DOHH2 (cell line): ENCODE measurements at regions not wholly inside any gene's neighbourhood (a gene's known extent, or its start where the extent isn't known, plus 50 kb on each side); places are given as distances from the start of the nearest gene placed in this dataset.

ENCODE experiments used
- H3F3A ChIP-seq: fragments of 200-600 bp; sonication (generic), shearing (Covaris generic); 2 replicates; pipeline ENCODE4 v1.6.0; 2016; ENCODE audit warnings: antibody characterized with exemption, mild to moderate bottlenecking; ENCODE audit not compliant: control insufficient read depth, insufficient read depth
- H3K27ac ChIP-seq: fragments of 200-600 bp; sonication (generic); 2 replicates; pipeline ENCODE4 v1.5.1; 2014; ENCODE audit warnings: low read depth, mild to moderate bottlenecking, low read length, moderate library complexity
- H3K27me3 ChIP-seq: fragments of 200-600 bp; sonication (generic); 2 replicates; pipeline ENCODE4 v1.6.1; 2014; ENCODE audit warnings: mild to moderate bottlenecking, low read length, mixed read lengths; ENCODE audit not compliant: control insufficient read depth
- H3K36me3 ChIP-seq: fragments of 200-600 bp; sonication (generic); 2 replicates; pipeline ENCODE4 v1.6.1; 2014; ENCODE audit warnings: mild to moderate bottlenecking, low read length, moderate library complexity, mixed read lengths; ENCODE audit not compliant: control insufficient read depth
- H3K4me1 ChIP-seq: fragments of 200-600 bp; sonication (generic); 2 replicates; pipeline ENCODE4 v1.6.1; 2014; ENCODE audit warnings: mild to moderate bottlenecking, low read length, mixed read lengths; ENCODE audit not compliant: control insufficient read depth
- H3K4me2 ChIP-seq: fragments of 200-600 bp; sonication (generic); 2 replicates; pipeline ENCODE4 v1.6.0; 2014; ENCODE audit warnings: mild to moderate bottlenecking, low read length, moderate library complexity
- H3K4me3 ChIP-seq: fragments of 200-600 bp; sonication (generic); 2 replicates; pipeline ENCODE4 v1.5.1; 2014; ENCODE audit warnings: mild to moderate bottlenecking, low read length, mixed read lengths
- H3K79me2 ChIP-seq: fragments of 200-600 bp; sonication (generic); 2 replicates; pipeline ENCODE4 v1.6.1; 2014; ENCODE audit warnings: mild to moderate bottlenecking, low read length, mixed read lengths; ENCODE audit not compliant: control insufficient read depth
- H3K9me2 ChIP-seq: fragments of 200-600 bp; sonication (generic); replicated peaks from 2 replicates; pipeline ENCODE4 v1.6.1; 2014; ENCODE audit warnings: mild to moderate bottlenecking, low read length, mixed read lengths; ENCODE audit not compliant: control insufficient read depth
- H3K9me3 ChIP-seq: fragments of 200-600 bp; sonication (generic); 2 replicates; pipeline ENCODE4 v1.6.1; 2014; ENCODE audit warnings: antibody characterized with exemption, low read length, mixed read lengths; ENCODE audit not compliant: control insufficient read depth, insufficient read depth
- H4K20me1 ChIP-seq: fragments of 200-600 bp; sonication (generic); 2 replicates; pipeline ENCODE4 v1.6.0; 2014; ENCODE audit warnings: low read depth, mild to moderate bottlenecking, antibody characterized with exemption, low read length, moderate library complexity; ENCODE audit not compliant: control insufficient read depth, insufficient read depth
- CTCF ChIP-seq: fragments of 200-600 bp; sonication (generic); IDR thresholded peaks from one replicate; pipeline ENCODE4 v1.5.1; 2014; ENCODE audit warnings: antibody characterized with exemption, mild to moderate bottlenecking, low read depth, low read length; ENCODE audit not compliant: poor library complexity, severe bottlenecking
- EZH2phosphoT487 ChIP-seq: fragments of 200-600 bp; sonication (generic); IDR thresholded peaks from 2 replicates; pipeline ENCODE4 v1.6.1; 2017; ENCODE audit warnings: borderline replicate concordance, mild to moderate bottlenecking, antibody characterized with exemption, low read length, moderate library complexity, mixed read lengths

GRCh38 chr14:41298328-41298690 is 308.4 kb upstream of the LRFN5 start:
- no peak for TF ChIP-seq CTCF
- TF ChIP-seq EZH2phosphoT487: no peak
- Histone ChIP-seq H3K9me2 (no peaks in the 10 kb centered on the region), H3K79me2 (no peaks in the 10 kb centered on the region), H3K4me2 (no peak overlapping the region), H3F3A (no peaks in the 10 kb centered on the region), H3K4me1 (no peaks in the 10 kb centered on the region), H3K27ac (no peak overlapping the region), H3K4me3 (no peak overlapping the region), H3K9me3 (no peaks in the 10 kb centered on the region), H4K20me1 (no peaks in the 10 kb centered on the region), H3K36me3 (no peaks in the 10 kb centered on the region), H3K27me3 (no peaks in the 10 kb centered on the region)

- Histone ChIP-seq H3K27me3 (no peaks in the 10 kb centered on the region), H3K9me3 (no peaks in the 10 kb centered on the region), H3K79me2 (no peaks in the 10 kb centered on the region), H3K4me3 (no peak overlapping the region), H3K4me2 (no peak overlapping the region), H3K27ac (no peak overlapping the region), H3K4me1 (no peaks in the 10 kb centered on the region), H3F3A (no peaks in the 10 kb centered on the region), H4K20me1 (no peaks in the 10 kb centered on the region), H3K36me3 (no peaks in the 10 kb centered on the region), H3K9me2 (no peaks in the 10 kb centered on the region)
- TF ChIP-seq EZH2phosphoT487 (no peak), CTCF (no peak)
Measured at GRCh38 chr14:41297576-41298327, 308.9 kb upstream of the LRFN5 start.

- Histone ChIP-seq H3F3A (no peaks in the 10 kb centered on the region), H3K4me3 (no peak overlapping the region), H4K20me1 (no peaks in the 10 kb centered on the region), H3K27ac (no peak overlapping the region), H3K27me3 (no peaks in the 10 kb centered on the region), H3K79me2 (no peaks in the 10 kb centered on the region), H3K9me3 (no peaks in the 10 kb centered on the region), H3K36me3 (no peaks in the 10 kb centered on the region), H3K9me2 (no peaks in the 10 kb centered on the region), H3K4me1 (no peaks in the 10 kb centered on the region), H3K4me2 (no peak overlapping the region)
- no peak for TF ChIP-seq CTCF
- TF ChIP-seq EZH2phosphoT487: no peak
Measured at GRCh38 chr14:41295734-41296133, 310.9 kb upstream of the LRFN5 start.
